ENCODE measurements at regions not wholly inside any gene's neighbourhood (a gene's known extent, or its start where the extent isn't known, plus 50 kb on each side); places are given as distances from the start of the nearest gene placed in this dataset.

- DNase-seq (ENCODE audit: low spot score), result no peak
Measured at GRCh38 chr13:22287343-22287920, 616.6 kb downstream of the FGF9 start.

DNA sequence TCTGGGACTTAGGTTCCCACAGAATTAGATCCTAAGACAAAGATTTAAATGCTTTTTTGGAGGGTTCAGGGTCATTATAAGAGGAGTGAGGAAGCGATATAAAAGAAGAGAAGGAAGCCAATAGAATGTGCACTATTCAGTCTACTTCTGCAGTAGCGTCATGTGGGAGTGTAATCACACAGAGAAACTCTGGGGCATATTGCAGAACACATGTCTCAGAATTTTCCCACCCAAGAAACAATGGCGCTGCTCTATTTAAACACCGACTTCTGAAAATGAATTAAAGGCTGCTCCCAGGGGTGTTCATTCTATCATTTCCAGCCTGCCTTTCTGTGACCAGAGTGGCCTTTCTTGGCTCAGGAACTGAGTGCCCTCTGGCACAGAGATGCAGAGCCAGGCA, 617.6 kb downstream of the FGF9 start:
- no peak for DNase-seq (ENCODE audit: low spot score)

- no peak for DNase-seq (ENCODE audit: low spot score)
Measured at GRCh38 chr13:22289711-22290110, 618.8 kb downstream of the FGF9 start.

DNA sequence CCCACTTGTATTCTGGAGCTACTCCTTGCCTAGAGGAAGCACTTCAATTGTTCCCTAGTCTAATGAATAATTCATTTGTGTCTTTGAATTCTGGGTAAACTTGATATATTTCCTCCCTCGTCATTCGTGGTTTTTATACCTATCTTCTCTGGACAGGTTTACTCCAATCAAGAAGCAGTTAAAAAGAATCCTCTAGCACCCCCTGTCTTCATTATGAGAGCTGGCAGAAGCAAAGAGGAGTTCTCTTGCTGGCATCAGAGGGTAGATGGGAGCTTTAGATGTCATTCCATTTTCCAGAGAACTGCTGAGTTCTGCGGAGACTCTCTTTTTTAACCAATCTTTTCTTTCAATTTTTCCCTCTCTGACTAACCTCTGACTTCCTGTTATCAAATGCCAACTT, 627.7 kb downstream of the FGF9 start:
- no peak for DNase-seq (ENCODE audit: low spot score)

- no peak for DNase-seq (ENCODE audit: low spot score)
Measured at GRCh38 chr13:22311734-22312404, 641.0 kb downstream of the FGF9 start.

DNA sequence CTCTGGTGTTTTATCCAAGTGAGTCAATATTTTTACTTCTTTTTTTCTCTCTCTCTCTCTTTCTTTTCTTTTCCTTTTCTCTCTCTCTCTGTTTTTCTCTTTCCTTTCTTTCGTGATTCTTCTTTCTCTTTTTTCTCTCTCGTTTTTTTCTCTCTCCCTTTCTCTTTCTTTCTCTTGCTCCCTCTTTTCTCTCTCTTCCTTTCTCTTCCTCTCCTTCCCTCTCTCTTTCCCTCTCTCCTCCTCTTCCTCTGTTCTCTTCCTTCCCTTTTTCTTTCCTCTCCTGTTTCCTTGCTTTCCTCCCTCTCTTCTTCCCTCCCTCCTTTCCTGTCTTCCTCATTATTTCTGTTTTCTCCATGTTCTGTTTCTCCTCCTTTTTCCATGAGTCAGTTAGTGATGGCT, 641.5 kb downstream of the FGF9 start:
- no peak for DNase-seq (ENCODE audit: low spot score)

GRCh38 chr13:22316494-22317025, 645.7 kb downstream of the FGF9 start:
- no peak for DNase-seq (ENCODE audit: low spot score)

DNA sequence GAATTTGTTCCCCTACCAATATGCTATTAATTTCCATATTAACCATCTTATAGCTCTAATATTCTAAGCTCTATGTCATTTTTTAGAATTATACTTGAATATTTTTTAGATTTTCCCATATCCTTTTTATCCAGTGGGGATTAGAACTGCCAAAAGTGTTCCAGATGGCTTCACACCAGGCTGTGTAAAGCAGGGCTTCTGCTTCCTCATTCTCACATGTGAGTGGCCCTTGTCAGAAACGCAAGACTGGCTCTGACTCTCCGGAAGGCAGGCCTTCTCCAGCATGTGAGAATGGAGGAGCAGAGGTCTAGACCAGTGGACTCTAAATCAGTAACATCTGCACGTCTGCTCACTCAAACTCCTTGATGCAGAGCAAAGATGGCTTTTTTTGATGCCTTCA, 650.1 kb downstream of the FGF9 start:
- DNase-seq (ENCODE audit: low spot score), result no peak

DNA sequence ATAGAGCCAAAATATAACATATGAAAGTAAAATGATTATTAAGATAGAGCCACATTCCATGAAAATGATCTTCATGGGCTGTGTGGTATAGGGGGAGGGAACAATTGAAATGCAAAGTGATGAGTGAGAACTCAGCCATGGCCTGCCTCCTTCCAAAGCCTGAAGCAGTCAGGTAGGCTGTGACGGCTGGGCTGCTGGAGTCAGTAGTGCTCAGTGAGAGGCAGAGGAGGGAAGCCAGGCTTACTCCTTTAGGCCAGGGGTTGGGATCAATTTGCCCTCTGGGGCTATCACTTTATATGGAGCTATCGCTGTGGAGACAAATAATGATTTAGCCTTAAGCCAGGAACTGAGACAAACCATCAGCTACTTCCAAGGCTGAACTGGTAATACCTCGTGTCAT, 654.9 kb downstream of the FGF9 start:
- no peak for DNase-seq (ENCODE audit: low spot score)

DNA sequence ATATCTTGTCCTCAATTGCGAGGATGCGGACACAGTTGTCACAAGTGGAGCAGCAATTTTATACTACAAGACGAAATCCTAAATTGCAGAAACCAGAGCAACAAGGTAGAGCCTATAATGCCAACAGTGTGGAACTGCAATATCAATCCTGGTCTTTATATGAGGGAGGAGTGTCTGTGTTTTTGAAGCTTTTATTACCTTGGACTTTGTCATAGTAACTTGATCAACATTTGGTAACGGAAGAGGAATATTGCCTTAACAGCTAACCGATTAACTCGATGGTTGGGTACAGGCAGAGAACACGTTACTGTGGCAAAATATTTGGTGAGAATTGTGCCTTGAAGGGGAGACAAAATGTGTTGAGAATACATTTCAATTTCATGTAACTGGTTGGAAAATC, 661.5 kb downstream of the FGF9 start:
- no peak for DNase-seq (ENCODE audit: low spot score)

DNA sequence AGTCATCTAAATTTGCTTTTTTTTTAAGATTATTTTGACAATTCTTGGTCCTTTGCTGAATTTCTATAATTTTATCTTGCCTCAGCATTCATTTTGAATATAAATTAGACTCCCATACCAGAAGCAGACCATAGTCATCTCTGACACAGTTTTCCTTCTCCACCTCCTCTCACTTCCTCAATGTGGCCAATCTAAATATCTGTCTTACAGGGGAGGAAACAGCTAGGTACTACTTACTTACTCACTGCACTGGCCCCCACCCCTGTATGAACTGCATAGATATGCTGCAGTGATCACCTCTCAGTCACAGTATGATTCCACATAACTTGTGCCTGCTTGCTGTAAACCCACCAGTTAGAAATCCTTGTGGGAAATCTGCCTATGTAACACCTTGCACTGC, 665.6 kb downstream of the FGF9 start:
- DNase-seq (ENCODE audit: low spot score), result no peak

- no peak for DNase-seq (ENCODE audit: low spot score)
Measured at GRCh38 chr13:22357132-22357531, 686.3 kb downstream of the FGF9 start.

DNA sequence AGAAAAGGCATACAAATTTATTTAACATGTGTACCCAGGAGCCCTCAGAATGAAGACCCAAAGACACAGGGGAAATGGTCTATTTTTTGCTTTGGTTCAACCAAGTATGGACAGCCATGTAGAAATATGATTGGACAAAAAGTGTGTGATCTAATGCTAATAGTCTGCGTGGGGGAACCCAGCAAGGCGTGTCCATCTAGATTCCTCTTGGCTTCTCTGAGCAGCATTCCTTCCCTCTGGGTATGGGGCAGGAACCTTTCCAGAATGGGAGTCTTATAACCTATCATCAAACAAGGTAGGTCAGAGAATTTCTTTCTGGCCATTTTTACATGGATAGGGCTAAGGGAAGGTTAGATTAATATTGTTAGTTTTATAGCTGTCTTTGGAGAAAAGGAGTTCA, 698.2 kb downstream of the FGF9 start:
- DNase-seq (ENCODE audit: low spot score), result no peak

- DNase-seq (ENCODE audit: low spot score), result no peak
Measured at GRCh38 chr13:22369840-22370239, 699.0 kb downstream of the FGF9 start.

GRCh38 chr13:22372261-22372660, 701.4 kb downstream of the FGF9 start:
- no peak for DNase-seq (ENCODE audit: low spot score)

DNA sequence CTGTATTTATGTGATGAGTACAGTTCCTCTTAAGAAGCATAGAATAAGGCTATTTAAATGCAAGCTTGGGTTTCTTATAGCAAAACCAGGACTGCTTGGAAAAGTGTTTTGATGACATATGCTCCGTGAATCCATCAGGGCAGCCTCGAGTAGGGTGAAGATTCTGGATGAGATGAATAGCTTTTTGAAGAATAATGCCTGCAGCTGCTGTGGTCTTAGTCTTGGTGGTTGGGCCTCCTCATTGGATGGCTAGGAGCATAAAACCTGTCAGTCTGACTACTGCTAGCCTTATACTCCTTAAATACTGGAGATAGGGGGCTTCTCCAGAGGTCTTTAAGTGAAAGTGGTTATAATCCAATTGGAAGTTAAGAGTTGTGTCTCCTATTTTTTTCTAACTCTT, 704.3 kb downstream of the FGF9 start:
- DNase-seq (ENCODE audit: low spot score), result no peak

- DNase-seq (ENCODE audit: low spot score), result no peak
Measured at GRCh38 chr13:22387899-22388298, 717.0 kb downstream of the FGF9 start.

DNA sequence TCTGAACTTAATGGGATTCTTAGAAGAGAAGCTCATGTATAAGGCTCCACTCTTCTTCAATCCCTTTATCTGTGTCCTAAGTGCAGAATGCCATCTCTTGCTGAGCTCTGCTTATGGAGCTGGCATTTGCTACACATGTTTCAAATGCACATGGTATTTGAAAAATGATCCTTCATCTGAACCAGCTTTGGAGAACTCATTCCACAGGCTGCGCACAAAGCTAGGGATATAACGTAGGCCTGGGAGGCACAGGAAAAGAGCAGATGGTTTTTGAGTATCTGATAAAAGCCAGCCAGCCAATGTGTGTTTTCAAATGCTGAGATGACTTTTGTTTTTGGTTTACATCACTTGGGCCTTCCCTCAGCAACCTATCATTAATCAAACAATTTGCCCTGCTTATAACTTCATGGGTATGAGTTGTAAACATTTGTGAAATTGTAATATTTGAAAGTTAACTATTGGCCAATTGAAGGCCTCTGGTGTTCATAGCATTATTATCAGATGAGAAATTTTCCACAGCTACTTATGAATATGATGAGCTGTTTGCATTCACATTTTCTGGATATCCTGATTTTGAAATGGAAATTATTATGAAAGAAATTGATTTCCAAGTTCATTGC, 729.0 kb downstream of the FGF9 start:
- no peak for DNase-seq (ENCODE audit: low spot score)

GRCh38 chr13:22402682-22403081, 731.8 kb downstream of the FGF9 start:
- no peak for DNase-seq (ENCODE audit: low spot score)

- no peak for DNase-seq (ENCODE audit: low spot score)
Measured at GRCh38 chr13:22403144-22403543, 732.3 kb downstream of the FGF9 start.

DNA sequence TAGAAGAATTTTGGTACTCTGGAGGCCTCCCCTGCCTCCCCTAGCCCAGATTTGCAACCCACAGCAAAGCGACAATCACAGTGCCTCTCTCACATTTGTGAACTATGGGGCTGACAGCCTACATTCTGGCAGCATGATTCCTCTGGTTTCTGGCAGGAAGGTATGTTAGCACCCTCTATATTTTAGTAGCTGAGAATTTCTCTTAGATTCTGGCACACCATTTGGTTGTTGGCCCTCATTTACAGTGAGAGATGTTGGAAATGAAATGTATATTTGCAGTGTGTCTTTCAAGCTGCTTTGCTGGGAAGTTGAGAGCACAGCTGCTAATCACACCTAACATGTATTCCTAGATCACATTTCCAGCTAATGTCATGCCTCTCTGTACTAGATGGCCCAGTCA, 735.0 kb downstream of the FGF9 start:
- no peak for DNase-seq (ENCODE audit: low spot score)

DNA sequence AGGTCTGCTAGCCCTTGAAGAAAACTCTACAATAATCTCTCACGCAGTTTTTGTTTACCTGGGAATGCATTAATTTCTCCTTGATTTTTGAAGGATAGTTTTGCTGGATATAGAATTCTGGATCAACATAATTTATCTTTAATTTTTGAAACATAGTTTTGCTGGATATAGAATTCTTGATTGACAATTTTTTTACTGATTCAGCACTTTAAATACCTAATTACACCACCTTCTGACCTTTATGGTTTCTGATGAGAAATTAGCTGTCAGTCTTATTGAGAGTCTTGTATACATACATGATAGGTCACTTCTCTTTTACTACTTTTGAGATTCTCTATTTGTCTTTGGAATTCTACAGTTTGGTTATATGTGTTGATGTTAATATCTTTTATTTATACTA, 741.6 kb downstream of the FGF9 start:
- no peak for DNase-seq (ENCODE audit: low spot score)

GRCh38 chr13:22422023-22422422, 751.1 kb downstream of the FGF9 start:
- DNase-seq (ENCODE audit: low spot score), result no peak
